ENCODE measurements at regions not wholly inside any gene's neighbourhood (a gene's known extent, or its start where the extent isn't known, plus 50 kb on each side); places are given as distances from the start of the nearest gene placed in this dataset.

DNA sequence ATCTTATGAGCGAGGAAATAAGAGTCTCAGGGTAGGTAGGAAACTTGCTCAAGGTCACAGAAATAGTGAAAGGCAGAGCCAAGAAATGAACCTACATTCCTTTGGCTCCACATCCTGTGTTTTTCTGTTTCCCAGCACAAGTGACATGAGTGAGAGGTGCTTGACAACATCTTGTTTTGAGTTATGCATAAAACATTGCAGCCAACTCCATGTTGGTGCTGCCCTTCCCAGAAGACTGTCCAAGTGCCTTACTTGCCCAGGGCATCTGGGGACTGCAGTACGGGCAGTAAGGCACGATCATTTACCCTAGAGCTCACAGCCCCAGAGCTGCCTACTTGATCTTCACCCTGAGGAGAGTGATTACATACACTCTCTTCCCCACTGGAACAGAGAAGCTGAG is 148.8 kb downstream of the NOC3L start (continued):
- TF ChIP-seq, protein P1, sequence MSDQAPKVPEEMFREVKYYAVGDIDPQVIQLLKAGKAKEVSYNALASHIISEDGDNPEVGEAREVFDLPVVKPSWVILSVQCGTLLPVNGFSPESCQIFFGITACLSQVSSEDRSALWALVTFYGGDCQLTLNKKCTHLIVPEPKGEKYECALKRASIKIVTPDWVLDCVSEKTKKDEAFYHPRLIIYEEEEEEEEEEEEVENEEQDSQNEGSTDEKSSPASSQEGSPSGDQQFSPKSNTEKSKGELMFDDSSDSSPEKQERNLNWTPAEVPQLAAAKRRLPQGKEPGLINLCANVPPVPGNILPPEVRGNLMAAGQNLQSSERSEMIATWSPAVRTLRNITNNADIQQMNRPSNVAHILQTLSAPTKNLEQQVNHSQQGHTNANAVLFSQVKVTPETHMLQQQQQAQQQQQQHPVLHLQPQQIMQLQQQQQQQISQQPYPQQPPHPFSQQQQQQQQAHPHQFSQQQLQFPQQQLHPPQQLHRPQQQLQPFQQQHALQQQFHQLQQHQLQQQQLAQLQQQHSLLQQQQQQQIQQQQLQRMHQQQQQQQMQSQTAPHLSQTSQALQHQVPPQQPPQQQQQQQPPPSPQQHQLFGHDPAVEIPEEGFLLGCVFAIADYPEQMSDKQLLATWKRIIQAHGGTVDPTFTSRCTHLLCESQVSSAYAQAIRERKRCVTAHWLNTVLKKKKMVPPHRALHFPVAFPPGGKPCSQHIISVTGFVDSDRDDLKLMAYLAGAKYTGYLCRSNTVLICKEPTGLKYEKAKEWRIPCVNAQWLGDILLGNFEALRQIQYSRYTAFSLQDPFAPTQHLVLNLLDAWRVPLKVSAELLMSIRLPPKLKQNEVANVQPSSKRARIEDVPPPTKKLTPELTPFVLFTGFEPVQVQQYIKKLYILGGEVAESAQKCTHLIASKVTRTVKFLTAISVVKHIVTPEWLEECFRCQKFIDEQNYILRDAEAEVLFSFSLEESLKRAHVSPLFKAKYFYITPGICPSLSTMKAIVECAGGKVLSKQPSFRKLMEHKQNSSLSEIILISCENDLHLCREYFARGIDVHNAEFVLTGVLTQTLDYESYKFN (CRISPR knock-in tag; conservative IDR thresholded peaks at IDR 0.05), result no peak
- TF ChIP-seq ZNF331 (CRISPR knock-in tag; IDR thresholded peaks at IDR 0.05), result no peak

DNA sequence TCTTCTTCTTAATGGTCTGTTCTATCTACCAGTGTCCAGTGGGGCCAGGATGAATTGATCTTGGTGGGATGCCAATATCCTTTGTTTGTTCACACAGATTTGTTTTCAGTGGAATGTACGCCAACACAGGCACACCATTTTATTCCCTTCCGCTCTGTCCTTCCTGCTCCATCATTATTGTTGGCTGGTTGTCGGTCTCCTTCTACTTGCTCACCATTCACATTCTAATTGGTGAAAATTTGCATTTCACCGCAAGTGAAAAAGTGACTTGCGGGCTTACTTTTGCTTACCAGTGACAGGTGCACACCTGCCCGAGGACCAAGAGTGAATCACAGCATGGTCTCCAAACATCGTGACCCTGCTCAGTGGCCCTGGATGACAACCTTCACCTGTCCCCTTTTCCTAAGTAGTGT is 148.3 kb downstream of the NOC3L start:
- POLR2A ChIA-PET, result no interaction called here
- Histone ChIP-seq H3K9ac (ENCODE audit: insufficient read depth, low read depth, low read length) (no peak overlapping the region), H3K36me3 (replicated peaks in 1 of 2; ENCODE audit: control insufficient read depth in 1 of 2, insufficient read depth in 2 of 2, low read length in 2 of 2) (no peaks in the 10 kb centered on the region), H3K27ac (ENCODE audit: extremely low read length, insufficient read depth, low read length) (no peak overlapping the region), H3K27me3 (ENCODE audit: control insufficient read depth in 1 of 2, insufficient read depth in 2 of 2, low read length in 2 of 2) (no peaks in the 10 kb centered on the region), H3K4me2 (ENCODE audit: low read depth, low read length) (no peak overlapping the region), H3K79me2 (ENCODE audit: insufficient read depth, low read length) (no peaks in the 10 kb centered on the region), H2AFZ (ENCODE audit: low read length) (no peak overlapping the region), H3K4me1 (ENCODE audit: insufficient read depth, low read length) (peaks cover 9% of the 10 kb centered on the region; the same call in 1 of the 2 replicates), H4K20me1 (ENCODE audit: insufficient read depth, low read length) (no peaks in the 10 kb centered on the region), H3K9me3 (ENCODE audit: low read length) (no peaks in the 10 kb centered on the region), H3K4me3 (replicated peaks in 1 of 3; ENCODE audit: insufficient read depth in 1 of 3, low read depth in 2 of 3, low read length in 3 of 3) (no peak overlapping the region)
- DNase-seq (ENCODE audit: low spot score) (no peak), FAIRE-seq (no peak), ATAC-seq (no peak)
- CTCF ChIA-PET (ENCODE audit: low intra/inter-chr PET ratio, low total read pairs), result no interaction called here
- no TSS peak for BruUV-seq (replicated peaks)
- intact Hi-C loops (cut with micrococcal nuclease; ENCODE audit: unreplicated experiment), result no loop called here
- WGBS (ENCODE audit: low lambda C conversion rate), result 89% methylated on average over 7 of the region's 7 CpGs
- no peak for TF ChIP-seq ZNF598 (CRISPR knock-in tag; IDR thresholded peaks at IDR 0.05; ENCODE audit: borderline replicate concordance)
- no peak for TF ChIP-seq FOXJ3 (CRISPR knock-in tag; IDR thresholded peaks at IDR 0.05; ENCODE audit: borderline replicate concordance)
- TF ChIP-seq, protein P2, sequence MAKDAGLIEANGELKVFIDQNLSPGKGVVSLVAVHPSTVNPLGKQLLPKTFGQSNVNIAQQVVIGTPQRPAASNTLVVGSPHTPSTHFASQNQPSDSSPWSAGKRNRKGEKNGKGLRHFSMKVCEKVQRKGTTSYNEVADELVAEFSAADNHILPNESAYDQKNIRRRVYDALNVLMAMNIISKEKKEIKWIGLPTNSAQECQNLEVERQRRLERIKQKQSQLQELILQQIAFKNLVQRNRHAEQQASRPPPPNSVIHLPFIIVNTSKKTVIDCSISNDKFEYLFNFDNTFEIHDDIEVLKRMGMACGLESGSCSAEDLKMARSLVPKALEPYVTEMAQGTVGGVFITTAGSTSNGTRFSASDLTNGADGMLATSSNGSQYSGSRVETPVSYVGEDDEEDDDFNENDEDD (CRISPR knock-in tag; IDR thresholded peaks at IDR 0.05; ENCODE audit: borderline replicate concordance), result no peak
- TF ChIP-seq, protein P3, sequence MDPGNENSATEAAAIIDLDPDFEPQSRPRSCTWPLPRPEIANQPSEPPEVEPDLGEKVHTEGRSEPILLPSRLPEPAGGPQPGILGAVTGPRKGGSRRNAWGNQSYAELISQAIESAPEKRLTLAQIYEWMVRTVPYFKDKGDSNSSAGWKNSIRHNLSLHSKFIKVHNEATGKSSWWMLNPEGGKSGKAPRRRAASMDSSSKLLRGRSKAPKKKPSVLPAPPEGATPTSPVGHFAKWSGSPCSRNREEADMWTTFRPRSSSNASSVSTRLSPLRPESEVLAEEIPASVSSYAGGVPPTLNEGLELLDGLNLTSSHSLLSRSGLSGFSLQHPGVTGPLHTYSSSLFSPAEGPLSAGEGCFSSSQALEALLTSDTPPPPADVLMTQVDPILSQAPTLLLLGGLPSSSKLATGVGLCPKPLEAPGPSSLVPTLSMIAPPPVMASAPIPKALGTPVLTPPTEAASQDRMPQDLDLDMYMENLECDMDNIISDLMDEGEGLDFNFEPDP (CRISPR knock-in tag; conservative IDR thresholded peaks at IDR 0.05), result no peak
- no peak for TF ChIP-seq ARNTL (CRISPR knock-in tag; IDR thresholded peaks at IDR 0.05)
- TF ChIP-seq NFE2L1 (CRISPR knock-in tag; IDR thresholded peaks at IDR 0.05; ENCODE audit: borderline replicate concordance), result no peak
- no peak for TF ChIP-seq SP140L (CRISPR knock-in tag; IDR thresholded peaks at IDR 0.05; ENCODE audit: borderline replicate concordance)
- no peak for TF ChIP-seq REL (CRISPR knock-in tag; conservative IDR thresholded peaks at IDR 0.05)
- TF ChIP-seq GATAD2A (CRISPR knock-in tag; IDR thresholded peaks at IDR 0.05), result no peak
- TF ChIP-seq SCMH1 (CRISPR knock-in tag; IDR thresholded peaks at IDR 0.05; ENCODE audit: borderline replicate concordance), result no peak
- no peak for TF ChIP-seq ZSCAN31 (CRISPR knock-in tag; IDR thresholded peaks at IDR 0.05; ENCODE audit: low read depth)
- TF ChIP-seq CREM (IDR thresholded peaks at IDR 0.05), result no peak
- no peak for TF ChIP-seq CREM (CRISPR knock-in tag; IDR thresholded peaks at IDR 0.05)
- no peak for TF ChIP-seq GTF3A (CRISPR knock-in tag; conservative IDR thresholded peaks at IDR 0.05)
- in situ Hi-C loops (cut with HindIII; ENCODE audit: extremely low pct_ligation_motif_present, low pct_unique_long_range_greater_than_20kb), result no loop called here
